GM12878 (cell line): ENCODE measurements at regions not wholly inside any gene's neighbourhood (a gene's known extent, or its start where the extent isn't known, plus 50 kb on each side); places are given as distances from the start of the nearest gene placed in this dataset.

Experiments
- ATAC-seq: fragments of 200-7000 bp; cut with Tn5 transposase; 3 replicates; pipeline ENCODE4 v1.9.1; 2020; ENCODE audit warnings: mild to moderate bottlenecking, moderate library complexity
- BruUV-seq: library from RNA; stranded (reverse); fragments of 400-500 nt; replicated peaks from 2 replicates; lab custom pipeline; 2021; lab: Mats Ljungman, UMichigan
- CTCF ChIA-PET: fragments of 300-600 bp; sonication (Branson Sonifier 250); formaldehyde crosslinking; extraction: SDS; loops from one replicate; lab custom pipeline; 2021; ENCODE audit warnings: inconsistent platforms; lab: Yijun Ruan, JAX
- POLR2A ChIA-PET: fragments of 350-600 bp; formaldehyde crosslinking; extraction: SDS; loops from one replicate; lab custom pipeline; 2021; ENCODE audit warnings: inconsistent platforms; lab: Charles Lee
- RAD21 ChIA-PET: fragments of 300-600 bp; sonication (Branson Sonifier 250); formaldehyde crosslinking; loops from one replicate; lab custom pipeline; 2023; ENCODE audit warnings: antibody characterized with exemption; ENCODE audit not compliant: unreplicated experiment; lab: Charles Lee
- SMC1A ChIA-PET: fragments of 300-600 bp; sonication (Branson Sonifier 250); formaldehyde crosslinking; loops from one replicate; lab custom pipeline; 2023; ENCODE audit not compliant: unreplicated experiment, uncharacterized antibody; lab: Charles Lee
- DNase-seq: peaks from one replicate; pipeline ENCODE4 v3.0.0-alpha.2; 2011; ENCODE audit warnings: low read depth, low spot score
- FAIRE-seq: peaks from 3 replicates; lab custom pipeline; 2011; peaks lifted over from hg19 to GRCh38; lab: Jason Lieb, UNC
- H2AFZ ChIP-seq: 2 replicates; pipeline ENCODE4 v1.6.0; 2011; ENCODE audit warnings: low read depth, low read length, control low read depth; ENCODE audit not compliant: control insufficient read depth
- H3K27ac ChIP-seq: 2 replicates; pipeline ENCODE4 v1.5.1; 2011; ENCODE audit warnings: control low read depth; ENCODE audit not compliant: control insufficient read depth, insufficient read depth
- H3K27me3 ChIP-seq, 2 experiments: replicated peaks in 1 of 2; 2 replicates each; pipeline versions ENCODE4 v1.6.0 to v1.6.1; 2011; ENCODE audit warnings: low read length in 1 of 2; ENCODE audit not compliant: control insufficient read depth in 2 of 2, insufficient read depth in 2 of 2
- H3K36me3 ChIP-seq, 2 experiments: 2 replicates each; pipeline ENCODE4 v1.5.1; 2011; ENCODE audit warnings: low read length in 1 of 2; ENCODE audit not compliant: control insufficient read depth in 2 of 2, insufficient read depth in 2 of 2
- H3K4me1 ChIP-seq: 2 replicates; pipeline ENCODE4 v1.6.1; 2011; ENCODE audit warnings: mild to moderate bottlenecking, low read length, moderate library complexity, mixed read lengths; ENCODE audit not compliant: control insufficient read depth, insufficient read depth
- H3K4me2 ChIP-seq: 2 replicates; pipeline ENCODE4 v1.6.0; 2011; ENCODE audit warnings: control low read depth; ENCODE audit not compliant: control insufficient read depth, insufficient read depth
- H3K4me3 ChIP-seq: fragments of 200-600 bp; sonication (generic); 2 replicates; pipeline ENCODE4 v1.5.1; 2016
- H3K79me2 ChIP-seq: 2 replicates; pipeline ENCODE4 v1.6.0; 2011; ENCODE audit warnings: low read length; ENCODE audit not compliant: control insufficient read depth, insufficient read depth
- H3K9ac ChIP-seq: 2 replicates; pipeline ENCODE4 v1.8.0; 2011; ENCODE audit warnings: low read length, control low read depth, mixed read lengths; ENCODE audit not compliant: control insufficient read depth, insufficient read depth
- H3K9me3 ChIP-seq: replicated peaks from 3 replicates; pipeline ENCODE4 v1.5.1; 2011; ENCODE audit warnings: mild to moderate bottlenecking, low read length; ENCODE audit not compliant: control insufficient read depth, insufficient read depth
- H4K20me1 ChIP-seq: 2 replicates; pipeline ENCODE4 v1.6.0; 2011; ENCODE audit not compliant: control insufficient read depth, insufficient read depth
- CEBPB ChIP-seq, 2 experiments: fragments of 150-350 bp in 1 of 2; IDR thresholded peaks; 2 replicates each; pipeline ENCODE4 v1.6.1; 2012 to 2014; ENCODE audit warnings: low read depth in 2 of 2, low read length in 2 of 2, borderline replicate concordance in 1 of 2, inconsistent platforms in 1 of 2
- EGR1 ChIP-seq, 2 experiments: IDR thresholded peaks; 1 replicate in 1 of 2; 2 replicates in 1 of 2; pipeline ENCODE4 v1.6.1; 2011 to 2012; ENCODE audit warnings: low read depth in 2 of 2, low read length in 2 of 2, borderline replicate concordance in 1 of 2, mild to moderate bottlenecking in 1 of 2, moderate library complexity in 1 of 2
- RELA ChIP-seq: fragments of 450-650 bp; IDR thresholded peaks from 2 replicates; pipeline ENCODE4 v1.8.0; 2014; ENCODE audit warnings: borderline replicate concordance; ENCODE audit not compliant: partially characterized antibody
- SMAD5 ChIP-seq: IDR thresholded peaks from 2 replicates; pipeline ENCODE4 v1.6.1; 2016; ENCODE audit warnings: antibody characterized with exemption, low read depth
- ZNF622 ChIP-seq: fragments of 450-650 bp; IDR thresholded peaks from 2 replicates; pipeline ENCODE4 v1.6.1; 2017; ENCODE audit warnings: mild to moderate bottlenecking, inconsistent platforms
- WGBS: methylation state at CpG from one replicate; pipeline ENCODE4 v1.1.6; 2016; ENCODE audit warnings: low lambda C conversion rate; ENCODE audit not compliant: insufficient replicate concordance, insufficient coverage; ENCODE audit errors: missing lambda C conversion rate; 5-methylcytosine and 5-hydroxymethylcytosine counted together
- in situ Hi-C: fragments of 300-500 bp; cut with MboI; formaldehyde crosslinking; loops from 9 replicates; pipeline ENCODE4 v1.14.3; 2018; ENCODE audit warnings: mixed read lengths
- intact Hi-C: fragments of 100-400 bp; cut with micrococcal nuclease; formaldehyde crosslinking; loops from one replicate; pipeline ENCODE4 v1.14.2; 2022; ENCODE audit not compliant: unreplicated experiment
- TF ChIP-seq, protein P1 (sequence below): IDR thresholded peaks from 2 replicates; pipeline ENCODE4 v1.6.1; 2012; ENCODE audit warnings: mild to moderate bottlenecking, low read depth, low read length
- TF ChIP-seq, protein P2 (sequence below): fragments of 450-650 bp; formaldehyde crosslinking; IDR thresholded peaks from 2 replicates; pipeline ENCODE4 v1.4.0; 2020; ENCODE audit warnings: mild to moderate bottlenecking, moderate library complexity

DNA sequence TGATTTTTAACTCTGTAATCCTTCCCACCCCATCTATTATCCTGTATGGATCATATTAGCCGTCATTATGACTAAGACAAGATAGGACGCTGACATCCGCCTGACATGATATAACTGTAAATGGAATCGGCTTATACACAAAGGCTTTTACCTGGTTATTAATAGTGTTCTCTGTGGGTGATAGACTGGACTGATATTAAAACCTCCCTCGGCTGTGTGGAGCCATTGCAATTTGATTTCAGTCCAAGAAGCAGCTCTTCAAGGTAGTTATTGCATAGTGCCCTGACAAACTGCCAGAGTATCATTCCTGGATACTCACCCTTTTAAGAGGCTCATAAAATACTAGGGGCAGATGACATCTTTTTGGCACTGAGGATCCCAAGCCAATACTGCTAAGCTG is 226.1 kb upstream of the HNRNPA3 start (continued):
- TF ChIP-seq, protein P1, sequence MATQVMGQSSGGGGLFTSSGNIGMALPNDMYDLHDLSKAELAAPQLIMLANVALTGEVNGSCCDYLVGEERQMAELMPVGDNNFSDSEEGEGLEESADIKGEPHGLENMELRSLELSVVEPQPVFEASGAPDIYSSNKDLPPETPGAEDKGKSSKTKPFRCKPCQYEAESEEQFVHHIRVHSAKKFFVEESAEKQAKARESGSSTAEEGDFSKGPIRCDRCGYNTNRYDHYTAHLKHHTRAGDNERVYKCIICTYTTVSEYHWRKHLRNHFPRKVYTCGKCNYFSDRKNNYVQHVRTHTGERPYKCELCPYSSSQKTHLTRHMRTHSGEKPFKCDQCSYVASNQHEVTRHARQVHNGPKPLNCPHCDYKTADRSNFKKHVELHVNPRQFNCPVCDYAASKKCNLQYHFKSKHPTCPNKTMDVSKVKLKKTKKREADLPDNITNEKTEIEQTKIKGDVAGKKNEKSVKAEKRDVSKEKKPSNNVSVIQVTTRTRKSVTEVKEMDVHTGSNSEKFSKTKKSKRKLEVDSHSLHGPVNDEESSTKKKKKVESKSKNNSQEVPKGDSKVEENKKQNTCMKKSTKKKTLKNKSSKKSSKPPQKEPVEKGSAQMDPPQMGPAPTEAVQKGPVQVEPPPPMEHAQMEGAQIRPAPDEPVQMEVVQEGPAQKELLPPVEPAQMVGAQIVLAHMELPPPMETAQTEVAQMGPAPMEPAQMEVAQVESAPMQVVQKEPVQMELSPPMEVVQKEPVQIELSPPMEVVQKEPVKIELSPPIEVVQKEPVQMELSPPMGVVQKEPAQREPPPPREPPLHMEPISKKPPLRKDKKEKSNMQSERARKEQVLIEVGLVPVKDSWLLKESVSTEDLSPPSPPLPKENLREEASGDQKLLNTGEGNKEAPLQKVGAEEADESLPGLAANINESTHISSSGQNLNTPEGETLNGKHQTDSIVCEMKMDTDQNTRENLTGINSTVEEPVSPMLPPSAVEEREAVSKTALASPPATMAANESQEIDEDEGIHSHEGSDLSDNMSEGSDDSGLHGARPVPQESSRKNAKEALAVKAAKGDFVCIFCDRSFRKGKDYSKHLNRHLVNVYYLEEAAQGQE = no peak

DNA sequence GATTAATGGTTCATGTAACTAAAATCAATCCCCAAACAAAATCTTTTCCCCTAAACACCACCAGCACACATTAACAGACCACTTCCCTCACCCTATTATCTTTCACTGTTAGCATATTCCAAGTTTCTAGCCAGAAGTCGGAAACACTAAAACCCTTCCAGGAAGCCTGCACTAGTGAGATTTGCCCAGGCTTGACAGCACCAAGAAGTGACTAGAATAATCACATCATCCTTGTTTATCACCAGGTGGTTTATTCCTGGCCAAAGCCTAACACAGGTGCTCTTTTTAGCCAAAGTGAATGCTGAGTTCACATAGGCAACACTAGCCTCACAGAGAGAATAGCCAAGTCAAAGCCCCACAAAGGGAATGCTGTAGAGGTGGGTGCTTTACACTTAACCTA is 221.2 kb upstream of the HNRNPA3 start:
- no peaks in the 10 kb centered on the region for H3K27me3 ChIP-seq
- ChIA-PET SMC1A (no interaction called here), CTCF (no interaction called here), POLR2A (no interaction called here), RAD21 (no interaction called here)
- no peaks in the 10 kb centered on the region for H3K79me2 ChIP-seq
- no TSS peak for BruUV-seq
- in situ Hi-C loops (no loop called here), intact Hi-C loops (no loop called here)
- no peak overlapping the region for H2AFZ ChIP-seq
- no peak for FAIRE-seq
- no peak overlapping the region for H3K9ac ChIP-seq
- H4K20me1 ChIP-seq = no peaks in the 10 kb centered on the region
- H3K4me1 ChIP-seq = no peaks in the 10 kb centered on the region
- H3K9me3 ChIP-seq = no peaks in the 10 kb centered on the region; the same call in 2 of the 3 replicates
- H3K4me3 ChIP-seq = no peak overlapping the region
- DNase-seq = no peak
- no peak overlapping the region for H3K4me2 ChIP-seq
- H3K27ac ChIP-seq = no peak overlapping the region
- WGBS = 8% methylated on average over 1 of the region's 1 CpG
- ATAC-seq = no peak
- H3K36me3 ChIP-seq = no peaks in the 10 kb centered on the region
- TF ChIP-seq ZNF622 (no peak), RELA (no peak), CEBPB (IDR thresholded peaks at IDR 0.05; ENCODE audit: borderline replicate concordance in 1 of 2, low read depth in 2 of 2, low read length in 2 of 2) (no peak), SMAD5 (no peak), EGR1 (IDR thresholded peaks at IDR 0.05; ENCODE audit: borderline replicate concordance in 1 of 2, low read depth in 2 of 2, low read length in 2 of 2) (no peak)
- TF ChIP-seq, protein P1 = no peak
- TF ChIP-seq, protein P2, sequence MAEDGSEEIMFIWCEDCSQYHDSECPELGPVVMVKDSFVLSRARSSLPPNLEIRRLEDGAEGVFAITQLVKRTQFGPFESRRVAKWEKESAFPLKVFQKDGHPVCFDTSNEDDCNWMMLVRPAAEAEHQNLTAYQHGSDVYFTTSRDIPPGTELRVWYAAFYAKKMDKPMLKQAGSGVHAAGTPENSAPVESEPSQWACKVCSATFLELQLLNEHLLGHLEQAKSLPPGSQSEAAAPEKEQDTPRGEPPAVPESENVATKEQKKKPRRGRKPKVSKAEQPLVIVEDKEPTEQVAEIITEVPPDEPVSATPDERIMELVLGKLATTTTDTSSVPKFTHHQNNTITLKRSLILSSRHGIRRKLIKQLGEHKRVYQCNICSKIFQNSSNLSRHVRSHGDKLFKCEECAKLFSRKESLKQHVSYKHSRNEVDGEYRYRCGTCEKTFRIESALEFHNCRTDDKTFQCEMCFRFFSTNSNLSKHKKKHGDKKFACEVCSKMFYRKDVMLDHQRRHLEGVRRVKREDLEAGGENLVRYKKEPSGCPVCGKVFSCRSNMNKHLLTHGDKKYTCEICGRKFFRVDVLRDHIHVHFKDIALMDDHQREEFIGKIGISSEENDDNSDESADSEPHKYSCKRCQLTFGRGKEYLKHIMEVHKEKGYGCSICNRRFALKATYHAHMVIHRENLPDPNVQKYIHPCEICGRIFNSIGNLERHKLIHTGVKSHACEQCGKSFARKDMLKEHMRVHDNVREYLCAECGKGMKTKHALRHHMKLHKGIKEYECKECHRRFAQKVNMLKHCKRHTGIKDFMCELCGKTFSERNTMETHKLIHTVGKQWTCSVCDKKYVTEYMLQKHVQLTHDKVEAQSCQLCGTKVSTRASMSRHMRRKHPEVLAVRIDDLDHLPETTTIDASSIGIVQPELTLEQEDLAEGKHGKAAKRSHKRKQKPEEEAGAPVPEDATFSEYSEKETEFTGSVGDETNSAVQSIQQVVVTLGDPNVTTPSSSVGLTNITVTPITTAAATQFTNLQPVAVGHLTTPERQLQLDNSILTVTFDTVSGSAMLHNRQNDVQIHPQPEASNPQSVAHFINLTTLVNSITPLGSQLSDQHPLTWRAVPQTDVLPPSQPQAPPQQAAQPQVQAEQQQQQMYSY = no peak
